GM18868 (cell line): ENCODE measurements at regions not wholly inside any gene's neighbourhood (a gene's known extent, or its start where the extent isn't known, plus 50 kb on each side); places are given as distances from the start of the nearest gene placed in this dataset.
"Not testable (repeated sequence)": the region's sequence is repeated elsewhere in the genome, so short reads cannot be mapped to it uniquely, and the experiment has no call there.

ENCODE experiments used
- ATAC-seq: cut with Tn5 transposase; IDR thresholded peaks from one replicate; pipeline ENCODE4 v1.9.1; 2021; ENCODE audit warnings: mild to moderate bottlenecking, moderate library complexity; ENCODE audit not compliant: unreplicated experiment

- ATAC-seq: no peak
These were observed 390.9 kb upstream of the SASH1 start for GRCh38 chr6:147951726-147952125.

GRCh38 chr6:147954938-147955337 lies 387.7 kb upstream of the SASH1 start:
- no peak for ATAC-seq

- no peak for ATAC-seq
These were observed 384.0 kb upstream of the SASH1 start for GRCh38 chr6:147958683-147959082.

GRCh38 chr6:147961481-147962141 lies 381.0 kb upstream of the SASH1 start:
- ATAC-seq: no peak

GRCh38 chr6:147965448-147965847 lies 377.2 kb upstream of the SASH1 start:
- not testable (repeated sequence) for ATAC-seq

GRCh38 chr6:147970970-147971369 lies 371.7 kb upstream of the SASH1 start:
- peak; percentile 55 for ATAC-seq

- no peak for ATAC-seq
These were observed 370.2 kb upstream of the SASH1 start for GRCh38 chr6:147972448-147972847.

GRCh38 chr6:147973806-147974205 lies 368.8 kb upstream of the SASH1 start:
- ATAC-seq: no peak

GRCh38 chr6:147974376-147974775 lies 368.3 kb upstream of the SASH1 start:
- no peak for ATAC-seq

GRCh38 chr6:147977851-147978465 lies 364.7 kb upstream of the SASH1 start:
- ATAC-seq: no peak

- no peak for ATAC-seq
These were observed 362.7 kb upstream of the SASH1 start for GRCh38 chr6:147979966-147980365.

GRCh38 chr6:147983581-147984366 lies 358.9 kb upstream of the SASH1 start:
- ATAC-seq: no peak

GRCh38 chr6:147986846-147987245 lies 355.8 kb upstream of the SASH1 start:
- ATAC-seq: no peak

- no peak for ATAC-seq
These were observed 352.5 kb upstream of the SASH1 start for GRCh38 chr6:147990159-147990558.

GRCh38 chr6:147991961-147992360 lies 350.7 kb upstream of the SASH1 start:
- no peak for ATAC-seq

GRCh38 chr6:147999001-147999540 lies 343.6 kb upstream of the SASH1 start:
- ATAC-seq: no peak

GRCh38 chr6:148001844-148002642 lies 340.6 kb upstream of the SASH1 start:
- no peak for ATAC-seq

GRCh38 chr6:148004651-148005050 lies 338.0 kb upstream of the SASH1 start:
- ATAC-seq: no peak

- no peak for ATAC-seq
These were observed 336.8 kb upstream of the SASH1 start for GRCh38 chr6:148005806-148006205.

- ATAC-seq: not testable (repeated sequence)
These were observed 332.1 kb upstream of the SASH1 start for GRCh38 chr6:148010516-148010915.

- ATAC-seq: no peak
These were observed 326.6 kb upstream of the SASH1 start for GRCh38 chr6:148016013-148016412.
